ENCODE measurements at regions not wholly inside any gene's neighbourhood (a gene's known extent, or its start where the extent isn't known, plus 50 kb on each side); places are given as distances from the start of the nearest gene placed in this dataset.

DNA sequence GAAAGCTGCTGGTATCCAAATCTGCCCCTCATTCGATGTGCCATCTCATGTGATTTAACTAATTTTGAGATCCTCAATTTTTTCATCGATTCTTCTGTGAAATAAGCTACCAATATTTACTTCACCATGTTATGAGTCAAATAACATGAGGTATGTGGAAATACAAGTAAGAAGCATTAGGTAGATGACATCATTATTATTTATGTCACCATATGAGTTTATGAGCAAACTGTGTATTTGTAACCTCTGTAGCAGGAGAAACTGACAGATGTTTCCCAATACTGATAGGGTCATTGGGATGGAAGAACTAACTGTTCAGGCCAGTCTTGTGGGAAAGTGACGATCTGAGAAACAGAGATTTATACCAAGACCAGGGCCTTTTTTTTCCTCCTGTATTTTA lies 229.4 kb upstream of the GOT2 start:
- TF ChIP-seq, protein P1, sequence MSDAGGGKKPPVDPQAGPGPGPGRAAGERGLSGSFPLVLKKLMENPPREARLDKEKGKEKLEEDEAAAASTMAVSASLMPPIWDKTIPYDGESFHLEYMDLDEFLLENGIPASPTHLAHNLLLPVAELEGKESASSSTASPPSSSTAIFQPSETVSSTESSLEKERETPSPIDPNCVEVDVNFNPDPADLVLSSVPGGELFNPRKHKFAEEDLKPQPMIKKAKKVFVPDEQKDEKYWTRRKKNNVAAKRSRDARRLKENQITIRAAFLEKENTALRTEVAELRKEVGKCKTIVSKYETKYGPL (CRISPR knock-in tag; IDR thresholded peaks at IDR 0.05): no peak
- TF ChIP-seq, protein P2, sequence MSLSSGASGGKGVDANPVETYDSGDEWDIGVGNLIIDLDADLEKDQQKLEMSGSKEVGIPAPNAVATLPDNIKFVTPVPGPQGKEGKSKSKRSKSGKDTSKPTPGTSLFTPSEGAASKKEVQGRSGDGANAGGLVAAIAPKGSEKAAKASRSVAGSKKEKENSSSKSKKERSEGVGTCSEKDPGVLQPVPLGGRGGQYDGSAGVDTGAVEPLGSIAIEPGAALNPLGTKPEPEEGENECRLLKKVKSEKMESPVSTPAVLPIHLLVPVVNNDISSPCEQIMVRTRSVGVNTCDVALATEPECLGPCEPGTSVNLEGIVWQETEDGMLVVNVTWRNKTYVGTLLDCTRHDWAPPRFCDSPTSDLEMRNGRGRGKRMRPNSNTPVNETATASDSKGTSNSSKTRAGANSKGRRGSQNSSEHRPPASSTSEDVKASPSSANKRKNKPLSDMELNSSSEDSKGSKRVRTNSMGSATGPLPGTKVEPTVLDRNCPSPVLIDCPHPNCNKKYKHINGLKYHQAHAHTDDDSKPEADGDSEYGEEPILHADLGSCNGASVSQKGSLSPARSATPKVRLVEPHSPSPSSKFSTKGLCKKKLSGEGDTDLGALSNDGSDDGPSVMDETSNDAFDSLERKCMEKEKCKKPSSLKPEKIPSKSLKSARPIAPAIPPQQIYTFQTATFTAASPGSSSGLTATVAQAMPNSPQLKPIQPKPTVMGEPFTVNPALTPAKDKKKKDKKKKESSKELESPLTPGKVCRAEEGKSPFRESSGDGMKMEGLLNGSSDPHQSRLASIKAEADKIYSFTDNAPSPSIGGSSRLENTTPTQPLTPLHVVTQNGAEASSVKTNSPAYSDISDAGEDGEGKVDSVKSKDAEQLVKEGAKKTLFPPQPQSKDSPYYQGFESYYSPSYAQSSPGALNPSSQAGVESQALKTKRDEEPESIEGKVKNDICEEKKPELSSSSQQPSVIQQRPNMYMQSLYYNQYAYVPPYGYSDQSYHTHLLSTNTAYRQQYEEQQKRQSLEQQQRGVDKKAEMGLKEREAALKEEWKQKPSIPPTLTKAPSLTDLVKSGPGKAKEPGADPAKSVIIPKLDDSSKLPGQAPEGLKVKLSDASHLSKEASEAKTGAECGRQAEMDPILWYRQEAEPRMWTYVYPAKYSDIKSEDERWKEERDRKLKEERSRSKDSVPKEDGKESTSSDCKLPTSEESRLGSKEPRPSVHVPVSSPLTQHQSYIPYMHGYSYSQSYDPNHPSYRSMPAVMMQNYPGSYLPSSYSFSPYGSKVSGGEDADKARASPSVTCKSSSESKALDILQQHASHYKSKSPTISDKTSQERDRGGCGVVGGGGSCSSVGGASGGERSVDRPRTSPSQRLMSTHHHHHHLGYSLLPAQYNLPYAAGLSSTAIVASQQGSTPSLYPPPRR (CRISPR knock-in tag; IDR thresholded peaks at IDR 0.05; ENCODE audit: borderline replicate concordance): no peak
- TF ChIP-seq ZBTB1 (CRISPR knock-in tag; IDR thresholded peaks at IDR 0.05; ENCODE audit: borderline replicate concordance): no peak
- TF ChIP-seq, protein P3, sequence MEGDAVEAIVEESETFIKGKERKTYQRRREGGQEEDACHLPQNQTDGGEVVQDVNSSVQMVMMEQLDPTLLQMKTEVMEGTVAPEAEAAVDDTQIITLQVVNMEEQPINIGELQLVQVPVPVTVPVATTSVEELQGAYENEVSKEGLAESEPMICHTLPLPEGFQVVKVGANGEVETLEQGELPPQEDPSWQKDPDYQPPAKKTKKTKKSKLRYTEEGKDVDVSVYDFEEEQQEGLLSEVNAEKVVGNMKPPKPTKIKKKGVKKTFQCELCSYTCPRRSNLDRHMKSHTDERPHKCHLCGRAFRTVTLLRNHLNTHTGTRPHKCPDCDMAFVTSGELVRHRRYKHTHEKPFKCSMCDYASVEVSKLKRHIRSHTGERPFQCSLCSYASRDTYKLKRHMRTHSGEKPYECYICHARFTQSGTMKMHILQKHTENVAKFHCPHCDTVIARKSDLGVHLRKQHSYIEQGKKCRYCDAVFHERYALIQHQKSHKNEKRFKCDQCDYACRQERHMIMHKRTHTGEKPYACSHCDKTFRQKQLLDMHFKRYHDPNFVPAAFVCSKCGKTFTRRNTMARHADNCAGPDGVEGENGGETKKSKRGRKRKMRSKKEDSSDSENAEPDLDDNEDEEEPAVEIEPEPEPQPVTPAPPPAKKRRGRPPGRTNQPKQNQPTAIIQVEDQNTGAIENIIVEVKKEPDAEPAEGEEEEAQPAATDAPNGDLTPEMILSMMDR (CRISPR knock-in tag; IDR thresholded peaks at IDR 0.05): no peak
- no peak for TF ChIP-seq ZNF138 (CRISPR knock-in tag; IDR thresholded peaks at IDR 0.05; ENCODE audit: low read depth)

Measured in HepG2 (cell line).